ENCODE measurements at regions not wholly inside any gene's neighbourhood (a gene's known extent, or its start where the extent isn't known, plus 50 kb on each side); places are given as distances from the start of the nearest gene placed in this dataset.

- WGBS, 3 donors, result 65 to 79% (median 74%) methylated on average over 6 of the region's 6 CpGs
- no peak overlapping the region for H3K27ac ChIP-seq (ENCODE audit: low read depth, low read length)
Measured at GRCh38 chr15:70306081-70306480, 208.4 kb upstream of the TLE3 start.

- no peak overlapping the region for H3K27ac ChIP-seq (ENCODE audit: low read depth, low read length)
- 92 to 100% (median 98%) methylated on average over 4 of the region's 4 CpGs for WGBS, 3 donors
Measured at GRCh38 chr15:70303981-70304380, 206.3 kb upstream of the TLE3 start.

GRCh38 chr15:70302360-70302759 is 204.6 kb upstream of the TLE3 start:
- 89 to 99% (median 97%) methylated on average over 1 of the region's 1 CpG for WGBS, 3 donors
- no peak overlapping the region for H3K27ac ChIP-seq (ENCODE audit: low read depth, low read length)

GRCh38 chr15:70301396-70301795 is 203.7 kb upstream of the TLE3 start:
- 76 to 80% (median 80%) methylated on average over 5 of the region's 5 CpGs for WGBS, 3 donors

GRCh38 chr15:70299931-70300869 is 202.5 kb upstream of the TLE3 start:
- H3K27ac ChIP-seq (ENCODE audit: low read depth, low read length), result no peak overlapping the region
- 88 to 92% (median 91%) methylated on average over 13 of the region's 13 CpGs for WGBS, 3 donors

More at GRCh38 chr15:70301396-70301795, 203.7 kb upstream of the TLE3 start:
- H3K27ac ChIP-seq (ENCODE audit: low read depth, low read length), result no peak overlapping the region

- 75 to 88% (median 88%) methylated on average over 6 of the region's 6 CpGs for WGBS, 3 donors
- H3K27ac ChIP-seq (ENCODE audit: low read depth, low read length), result no peak overlapping the region
Measured at GRCh38 chr15:70297465-70298058, 199.8 kb upstream of the TLE3 start.

GRCh38 chr15:70294731-70295305 is 197.1 kb upstream of the TLE3 start:
- H3K27ac ChIP-seq (ENCODE audit: low read depth, low read length), result no peak overlapping the region
- 85 to 98% (median 95%) methylated on average over 3 of the region's 3 CpGs for WGBS, 3 donors

GRCh38 chr15:70293591-70294470 is 196.1 kb upstream of the TLE3 start:
- H3K27ac ChIP-seq (ENCODE audit: low read depth, low read length), result no peak overlapping the region
- WGBS, 3 donors, result 93 to 96% (median 96%) methylated on average over 10 of the region's 10 CpGs

GRCh38 chr15:70293138-70293537 is 195.4 kb upstream of the TLE3 start:
- 89 to 100% (median 97%) methylated on average over 1 of the region's 1 CpG for WGBS, 3 donors
- no peak overlapping the region for H3K27ac ChIP-seq (ENCODE audit: low read depth, low read length)

GRCh38 chr15:70292076-70292760 is 194.5 kb upstream of the TLE3 start:
- no peak overlapping the region for H3K27ac ChIP-seq (ENCODE audit: low read depth, low read length)
- WGBS, 3 donors, result 82 to 89% (median 83%) methylated on average over 12 of the region's 12 CpGs

GRCh38 chr15:70291305-70292075 is 193.8 kb upstream of the TLE3 start:
- H3K27ac ChIP-seq (ENCODE audit: low read depth, low read length), result no peak overlapping the region
- WGBS, 3 donors, result 73 to 85% (median 80%) methylated on average over 10 of the region's 10 CpGs

- WGBS, 3 donors, result 91 to 98% (median 95%) methylated on average over 6 of the region's 6 CpGs
- H3K27ac ChIP-seq (ENCODE audit: low read depth, low read length), result no peak overlapping the region
Measured at GRCh38 chr15:70290708-70291107, 193.0 kb upstream of the TLE3 start.

- H3K27ac ChIP-seq (ENCODE audit: low read depth, low read length), result no peak overlapping the region
- 54 to 59% (median 57%) methylated on average over 8 of the region's 8 CpGs for WGBS, 3 donors
Measured at GRCh38 chr15:70289191-70289955, 191.7 kb upstream of the TLE3 start.

GRCh38 chr15:70286113-70286806 is 188.5 kb upstream of the TLE3 start:
- WGBS, 3 donors, result 70 to 91% (median 84%) methylated on average over 5 of the region's 5 CpGs
- no peak overlapping the region for H3K27ac ChIP-seq (ENCODE audit: low read depth, low read length)

GRCh38 chr15:70284438-70285214 is 186.9 kb upstream of the TLE3 start:
- no peak overlapping the region for H3K27ac ChIP-seq (ENCODE audit: low read depth, low read length)
- 51 to 83% (median 83%) methylated on average over 9 of the region's 9 CpGs for WGBS, 3 donors

Measured in adipose tissue (tissue), 3 donors.